GM18511 (cell line): ENCODE measurements at regions not wholly inside any gene's neighbourhood (a gene's known extent, or its start where the extent isn't known, plus 50 kb on each side); places are given as distances from the start of the nearest gene placed in this dataset.

ENCODE experiments used
- ATAC-seq: cut with Tn5 transposase; IDR thresholded peaks from one replicate; pipeline ENCODE4 v1.9.1; 2021; ENCODE audit warnings: mild to moderate bottlenecking, moderate library complexity; ENCODE audit not compliant: unreplicated experiment

GRCh38 chr1:201740086-201740541, 88.8 kb upstream of the IPO9 start:
- ATAC-seq, result no peak

- ATAC-seq, result no peak
Measured at GRCh38 chr1:201740670-201741111, 88.3 kb upstream of the IPO9 start.

GRCh38 chr1:201741763-201742342, 87.1 kb upstream of the IPO9 start:
- ATAC-seq, result no peak

- ATAC-seq, result no peak
Measured at GRCh38 chr1:201742476-201742875, 86.5 kb upstream of the IPO9 start.

- ATAC-seq, result no peak
Measured at GRCh38 chr1:201742955-201743805, 85.8 kb upstream of the IPO9 start.

GRCh38 chr1:201745023-201745422, 83.9 kb upstream of the IPO9 start:
- no peak for ATAC-seq

- no peak for ATAC-seq
Measured at GRCh38 chr1:201746156-201746555, 82.8 kb upstream of the IPO9 start.

- ATAC-seq, result no peak
Measured at GRCh38 chr1:201747261-201747660, 81.7 kb upstream of the IPO9 start.

- ATAC-seq, result no peak
Measured at GRCh38 chr1:201748335-201748734, 80.6 kb upstream of the IPO9 start.

GRCh38 chr1:201749059-201749690, 79.8 kb upstream of the IPO9 start:
- no peak for ATAC-seq

- ATAC-seq, result no peak
Measured at GRCh38 chr1:201750120-201750519, 78.8 kb upstream of the IPO9 start.

- no peak for ATAC-seq
Measured at GRCh38 chr1:201750934-201751333, 78.0 kb upstream of the IPO9 start.

- ATAC-seq, result no peak
Measured at GRCh38 chr1:201751872-201752271, 77.1 kb upstream of the IPO9 start.

- no peak for ATAC-seq
Measured at GRCh38 chr1:201752333-201752732, 76.6 kb upstream of the IPO9 start.

- no peak for ATAC-seq
Measured at GRCh38 chr1:201753492-201753891, 75.5 kb upstream of the IPO9 start.

- ATAC-seq, result no peak
Measured at GRCh38 chr1:201754353-201754752, 74.6 kb upstream of the IPO9 start.

- no peak for ATAC-seq
Measured at GRCh38 chr1:201755200-201755599, 73.8 kb upstream of the IPO9 start.

- ATAC-seq, result no peak
Measured at GRCh38 chr1:201756406-201756805, 72.6 kb upstream of the IPO9 start.

GRCh38 chr1:201758499-201759050, 70.4 kb upstream of the IPO9 start:
- ATAC-seq, result no peak

- ATAC-seq, result no peak
Measured at GRCh38 chr1:201759194-201759815, 69.7 kb upstream of the IPO9 start.

GRCh38 chr1:201760516-201760915, 68.4 kb upstream of the IPO9 start:
- no peak for ATAC-seq
